ENCODE measurements at regions not wholly inside any gene's neighbourhood (a gene's known extent, or its start where the extent isn't known, plus 50 kb on each side); places are given as distances from the start of the nearest gene placed in this dataset.
"Not testable (repeated sequence)": the region's sequence is repeated elsewhere in the genome, so short reads cannot be mapped to it uniquely, and the experiment has no call there.

- no peak for DNase-seq (ENCODE audit: low read depth in 2 of 2)
Measured at GRCh38 chr1:238772322-238772721, 614.0 kb upstream of the CHRM3 start.

DNA sequence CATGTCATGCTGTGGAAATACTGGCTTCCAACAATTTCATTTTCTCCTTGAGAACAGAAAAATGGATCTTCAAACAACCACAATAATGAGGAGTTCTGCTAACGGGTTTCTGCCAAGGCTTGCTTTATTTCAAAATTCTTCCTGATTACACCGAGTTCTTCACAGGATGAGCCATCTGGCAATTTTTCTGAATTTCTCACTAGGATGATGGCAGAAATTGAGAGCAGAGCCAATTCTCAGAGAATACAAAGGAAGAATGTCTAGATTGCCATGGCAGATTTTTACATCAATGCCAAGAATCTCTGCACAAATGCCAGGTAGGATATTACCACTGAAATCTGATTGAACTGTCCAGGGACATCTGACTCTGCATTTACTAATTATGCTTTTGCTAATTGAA is 619.0 kb upstream of the CHRM3 start:
- DNase-seq (ENCODE audit: low read depth in 2 of 2): no peak

- no peak for DNase-seq (ENCODE audit: low read depth in 2 of 2)
Measured at GRCh38 chr1:238764779-238765178, 621.6 kb upstream of the CHRM3 start.

DNA sequence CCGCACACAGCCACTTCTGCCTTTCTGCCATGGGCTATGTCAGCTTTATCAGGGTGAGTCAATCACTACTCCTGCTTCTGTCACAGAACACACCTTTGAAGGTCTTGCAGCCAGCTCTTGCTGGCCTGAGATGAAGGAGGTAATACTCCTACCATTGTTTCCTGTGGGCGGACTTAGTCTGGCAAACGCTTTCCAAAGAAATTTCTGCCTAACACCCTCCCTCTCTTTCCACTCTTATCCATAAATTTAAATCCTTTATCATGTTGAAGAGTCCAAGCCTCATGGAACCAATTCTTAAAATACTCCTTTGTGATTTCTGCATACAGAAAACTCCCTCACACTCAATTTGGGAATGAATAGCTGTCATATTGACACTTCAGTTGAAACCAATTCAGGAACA is 633.1 kb upstream of the CHRM3 start:
- DNase-seq (ENCODE audit: low read depth in 2 of 2): no peak

DNA sequence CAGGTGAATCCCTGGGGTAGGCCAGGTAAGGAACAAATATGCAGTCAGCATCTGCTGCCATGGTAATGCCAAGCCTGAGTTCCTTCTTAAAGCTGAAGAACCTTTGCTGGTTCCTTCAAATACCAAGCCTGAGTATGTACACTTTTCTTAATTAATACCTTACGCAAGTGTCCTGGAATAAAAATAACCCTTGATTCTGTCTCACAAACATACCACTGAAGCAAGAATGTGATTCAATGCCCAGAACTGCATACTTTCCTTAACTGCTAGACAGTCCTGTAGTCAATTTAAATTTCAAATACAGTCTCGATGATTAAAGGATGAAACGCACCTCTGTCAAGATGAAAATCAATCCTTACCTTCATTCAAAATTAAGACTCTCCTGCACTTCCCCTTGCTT is 634.0 kb upstream of the CHRM3 start:
- peak; percentile 58 to 61 for DNase-seq (ENCODE audit: low read depth in 2 of 2)

GRCh38 chr1:238745069-238745468 is 641.3 kb upstream of the CHRM3 start:
- DNase-seq (ENCODE audit: low read depth in 2 of 2): no peak

GRCh38 chr1:238738892-238739291 is 647.5 kb upstream of the CHRM3 start:
- peak; percentile 10 to 20 for DNase-seq (ENCODE audit: low read depth in 2 of 2)

DNA sequence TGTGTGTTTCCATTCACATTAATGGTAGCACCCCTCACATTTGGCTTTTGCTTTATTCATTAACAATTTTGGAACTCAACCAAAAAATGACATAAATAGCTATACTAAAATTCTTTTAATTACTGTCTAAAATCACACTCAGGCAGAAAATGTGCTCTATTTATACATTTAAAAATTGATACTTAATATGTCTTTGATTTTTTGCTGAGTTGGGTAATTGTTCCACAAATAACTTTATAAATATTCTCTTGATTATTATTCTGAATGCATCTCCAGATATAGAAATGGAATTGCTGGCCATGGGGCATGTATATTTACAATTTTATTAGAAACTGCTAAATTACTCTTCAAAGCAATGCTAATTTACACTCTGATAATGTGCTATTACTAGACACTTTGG is 658.7 kb upstream of the CHRM3 start:
- no peak for DNase-seq (ENCODE audit: low read depth in 2 of 2)

DNA sequence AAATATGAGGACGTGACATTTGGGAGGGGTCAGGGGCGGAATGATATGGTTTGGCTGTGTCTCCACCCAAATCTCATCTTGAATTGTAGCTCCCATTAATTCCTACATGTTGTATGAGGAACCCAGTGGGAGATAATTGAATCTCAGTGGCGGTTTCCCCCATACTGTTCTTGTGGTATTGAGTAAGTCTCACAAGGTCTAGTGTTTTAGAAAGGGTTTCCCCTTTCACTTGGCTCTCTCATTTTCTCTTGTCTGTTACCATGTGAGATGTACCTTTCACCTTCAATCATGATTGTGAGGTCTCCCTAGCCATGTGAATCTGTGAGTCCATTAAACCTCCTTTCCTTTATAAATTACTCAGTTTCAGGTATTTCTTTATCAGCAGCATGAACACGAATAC is 663.6 kb upstream of the CHRM3 start:
- DNase-seq (ENCODE audit: low read depth in 2 of 2): no peak

GRCh38 chr1:238710697-238711096 is 675.7 kb upstream of the CHRM3 start:
- no peak for DNase-seq (ENCODE audit: low read depth in 2 of 2)

DNA sequence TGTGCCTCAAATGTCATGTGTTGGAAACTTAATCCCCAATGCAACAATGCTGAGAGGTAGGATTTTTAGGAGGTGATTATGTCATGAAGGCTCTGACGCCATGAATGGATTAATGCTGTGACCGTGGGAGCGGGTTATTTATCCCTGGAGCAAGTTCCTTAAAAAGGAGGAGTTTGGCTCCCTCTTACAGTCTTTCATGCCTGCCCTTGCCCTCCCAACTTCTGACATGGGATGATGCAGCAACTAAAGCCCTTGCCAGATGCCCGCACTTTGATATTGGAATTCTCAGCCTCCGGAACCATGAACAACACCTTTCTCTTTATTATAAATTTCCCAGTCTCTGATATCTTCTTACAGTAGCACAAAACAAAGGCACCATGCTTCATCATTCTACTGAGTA is 685.3 kb upstream of the CHRM3 start:
- no peak for DNase-seq (ENCODE audit: low read depth in 2 of 2)

- peak in 1 of 2 experiments; percentile 6 for DNase-seq (ENCODE audit: low read depth in 2 of 2)
Measured at GRCh38 chr1:238690415-238690814, 696.0 kb upstream of the CHRM3 start.

DNA sequence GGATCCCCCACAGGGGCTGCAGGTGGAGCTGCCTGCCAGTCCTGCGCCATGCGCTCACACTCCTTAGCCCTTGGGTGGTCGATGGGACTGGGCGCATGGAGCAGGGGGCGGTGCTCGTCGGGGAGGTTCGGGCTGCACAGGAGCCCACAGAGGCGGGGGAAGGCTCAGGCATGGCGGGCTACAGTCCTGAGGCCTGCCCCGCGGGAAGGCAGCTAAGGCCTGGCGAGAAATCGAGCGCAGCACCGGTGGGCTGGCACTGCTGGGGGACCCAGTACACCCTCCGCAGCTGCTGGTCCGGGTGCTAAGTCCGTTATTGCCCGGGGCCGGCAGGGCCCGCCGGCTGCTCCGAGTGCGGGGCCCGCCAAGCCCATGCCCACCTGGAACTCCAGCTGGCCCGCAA is 701.8 kb upstream of the CHRM3 start:
- DNase-seq (ENCODE audit: low read depth in 2 of 2): not testable (repeated sequence)

DNA sequence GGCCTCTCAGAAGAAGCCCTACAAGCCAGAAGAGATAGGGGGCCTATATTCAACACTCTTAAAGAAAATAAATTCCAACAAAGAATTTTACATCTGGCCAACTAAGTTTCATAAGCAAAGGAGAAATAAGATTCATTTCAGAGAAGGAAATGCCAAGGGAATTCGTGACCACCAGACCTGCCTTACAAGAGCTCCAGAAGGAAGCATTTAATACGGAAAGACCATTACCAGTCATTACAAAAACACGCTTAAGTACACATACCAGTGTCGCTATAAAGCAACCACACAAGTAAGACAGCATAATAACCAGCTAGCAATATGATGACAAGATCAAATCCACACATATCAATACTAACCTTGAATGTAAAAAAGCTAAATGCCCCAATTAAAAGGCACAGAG is 704.9 kb upstream of the CHRM3 start:
- DNase-seq (ENCODE audit: low read depth in 2 of 2): no peak

DNA sequence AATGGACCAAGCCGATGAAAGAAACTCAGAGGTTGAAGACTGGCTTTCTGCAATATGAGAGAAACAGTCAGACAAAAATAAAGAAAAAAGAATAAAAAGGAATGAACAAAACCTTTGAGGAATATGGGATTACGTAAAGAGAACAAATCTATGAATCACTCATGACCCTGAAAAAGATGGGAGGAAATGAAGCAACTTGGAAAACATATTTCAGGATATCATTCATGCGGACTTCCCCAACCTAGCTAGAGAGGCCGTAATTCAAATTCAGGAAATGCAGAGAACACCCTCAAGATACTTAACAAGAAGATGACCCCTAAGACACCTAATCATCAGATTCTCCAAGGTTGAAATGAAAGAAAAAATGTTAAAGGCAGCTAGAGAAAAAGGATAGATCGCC is 705.3 kb upstream of the CHRM3 start:
- no peak for DNase-seq (ENCODE audit: low read depth in 2 of 2)

DNA sequence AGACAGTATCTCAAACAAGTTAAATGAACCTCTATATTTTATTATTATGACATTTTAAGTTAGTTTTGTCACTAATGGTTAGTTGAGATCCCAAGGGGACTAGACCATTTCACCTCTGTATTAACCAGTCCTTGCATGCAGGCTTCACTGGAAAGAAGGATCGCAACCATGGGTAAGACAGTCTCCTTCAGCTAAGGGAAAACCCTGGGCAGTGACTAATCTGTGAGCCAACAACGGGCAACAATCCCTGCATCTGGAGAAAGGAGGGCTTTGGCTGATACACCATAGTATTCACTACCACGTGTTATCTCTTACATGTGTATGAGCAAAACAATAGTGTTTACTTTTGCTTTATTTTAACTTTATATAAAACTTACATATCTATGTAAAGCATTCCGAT is 708.8 kb upstream of the CHRM3 start:
- no peak for DNase-seq (ENCODE audit: low read depth in 2 of 2)

GRCh38 chr1:238675221-238675620 is 711.1 kb upstream of the CHRM3 start:
- no peak for DNase-seq (ENCODE audit: low read depth in 2 of 2)

DNA sequence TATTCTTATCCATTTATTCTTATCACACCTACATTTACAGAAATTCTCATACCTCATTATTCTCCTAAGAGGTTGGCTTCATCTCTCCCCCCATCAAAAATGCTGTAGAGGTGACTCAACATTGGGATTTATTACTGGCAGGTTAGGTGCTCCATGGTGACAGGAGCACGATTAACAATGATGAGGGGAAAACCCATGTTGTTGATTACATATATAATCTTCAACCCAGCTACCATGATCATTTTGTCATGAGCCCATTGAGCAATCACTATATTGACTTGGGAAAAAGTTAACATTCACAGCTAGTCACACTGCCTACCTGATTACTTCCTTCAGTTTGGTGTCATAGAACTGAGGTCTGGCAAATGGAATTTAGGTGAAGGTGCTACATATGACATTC is 712.1 kb upstream of the CHRM3 start:
- DNase-seq (ENCODE audit: low read depth in 2 of 2): no peak

DNA sequence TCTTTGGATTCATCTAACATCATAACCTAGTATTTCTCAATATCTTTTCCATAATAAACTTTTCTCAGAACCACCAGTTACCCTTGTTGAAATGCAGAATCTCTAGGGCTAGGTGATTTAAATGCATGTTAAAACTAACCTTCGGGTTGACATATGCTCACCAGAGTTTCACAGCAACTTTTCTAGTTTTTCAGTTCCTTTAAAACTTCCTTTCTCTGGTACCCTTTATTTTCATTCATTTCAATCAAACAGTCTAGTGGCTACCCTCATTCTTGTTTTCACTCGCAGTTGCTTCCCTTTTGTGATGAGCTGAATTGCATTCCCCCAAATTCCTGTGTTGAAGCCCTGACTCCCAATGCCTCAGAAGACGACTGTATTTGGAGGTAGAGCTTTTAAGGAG is 712.8 kb upstream of the CHRM3 start:
- DNase-seq (ENCODE audit: low read depth in 2 of 2): no peak

- DNase-seq (ENCODE audit: low read depth in 2 of 2): no peak
Measured at GRCh38 chr1:238672806-238673205, 713.6 kb upstream of the CHRM3 start.

DNA sequence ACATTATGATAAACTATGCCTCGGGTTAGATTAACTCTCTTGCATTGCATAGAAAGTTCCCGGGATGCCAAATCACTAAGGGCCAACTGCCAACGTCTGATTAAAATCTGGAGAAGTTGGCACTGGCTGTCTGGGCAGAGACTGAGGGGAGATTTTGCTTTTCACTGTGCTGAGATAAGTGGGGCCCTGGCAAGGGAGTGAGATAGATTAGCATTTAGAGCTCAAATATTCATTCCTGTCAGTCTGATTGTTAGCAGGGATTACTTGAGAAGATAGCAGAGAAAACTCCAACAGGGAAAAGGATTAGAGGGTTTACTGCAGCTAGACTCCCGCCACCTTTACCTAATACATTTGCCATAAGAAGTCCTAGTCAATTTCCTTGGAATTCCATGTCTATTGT is 714.1 kb upstream of the CHRM3 start:
- DNase-seq (ENCODE audit: low read depth in 2 of 2): no peak

- no peak for DNase-seq (ENCODE audit: low read depth in 2 of 2)
Measured at GRCh38 chr1:238664139-238664538, 722.2 kb upstream of the CHRM3 start.

- no peak for DNase-seq (ENCODE audit: low read depth in 2 of 2)
Measured at GRCh38 chr1:238660849-238661248, 725.5 kb upstream of the CHRM3 start.

GRCh38 chr1:238658763-238659162 is 727.6 kb upstream of the CHRM3 start:
- no peak for DNase-seq (ENCODE audit: low read depth in 2 of 2)

Data from fibroblast of skin of left biceps (primary cell).